ENCODE measurements at regions not wholly inside any gene's neighbourhood (a gene's known extent, or its start where the extent isn't known, plus 50 kb on each side); places are given as distances from the start of the nearest gene placed in this dataset. TPM values are rescaled to one million over a fixed set of nuclear protein-coding genes. Genes with fewer than 3 reads are reported as not detected.

Small RNAs in the stretch of these regions (small RNA-seq; reads per million reads assigned to genes)
- gene AL117339.3 (ENCODE audit: low replicate concordance) (not detected), gene RNU6-1118P (ENCODE audit: low replicate concordance) (not detected)
